ENCODE measurements at regions not wholly inside any gene's neighbourhood (a gene's known extent, or its start where the extent isn't known, plus 50 kb on each side); places are given as distances from the start of the nearest gene placed in this dataset.

GRCh38 chr1:83573776-83574175 is 425.2 kb downstream of the TTLL7 start:
- Mint-ChIP-seq H3K9me3 (peaks cover 4% of the 10 kb centered on the region), H3K27me3 (no peaks in the 10 kb centered on the region), H3K27ac (no peak overlapping the region), H3K36me3 (ENCODE audit: low read depth) (no peaks in the 10 kb centered on the region), H3K4me3 (no peak overlapping the region), H3K4me1 (ENCODE audit: low read depth) (no peaks in the 10 kb centered on the region)

- H3K36me3 Mint-ChIP-seq (ENCODE audit: low read depth) = no peaks in the 10 kb centered on the region
- H3K9me3 Mint-ChIP-seq = peaks cover 4% of the 10 kb centered on the region
- H3K4me3 Mint-ChIP-seq = no peak overlapping the region
- H3K4me1 Mint-ChIP-seq (ENCODE audit: low read depth) = no peaks in the 10 kb centered on the region
- no peaks in the 10 kb centered on the region for H3K27me3 Mint-ChIP-seq
- H3K27ac Mint-ChIP-seq = no peak overlapping the region
Measured at GRCh38 chr1:83571536-83571935, 427.4 kb downstream of the TTLL7 start.

- Mint-ChIP-seq H3K4me3 (no peak overlapping the region), H3K27me3 (no peaks in the 10 kb centered on the region), H3K4me1 (ENCODE audit: low read depth) (peaks cover 8% of the 10 kb centered on the region), H3K36me3 (ENCODE audit: low read depth) (no peaks in the 10 kb centered on the region), H3K9me3 (no peaks in the 10 kb centered on the region), H3K27ac (no peak overlapping the region)
Measured at GRCh38 chr1:83561346-83561745, 437.6 kb downstream of the TTLL7 start.

- H3K4me3 Mint-ChIP-seq = no peak overlapping the region
- H3K27me3 Mint-ChIP-seq = no peaks in the 10 kb centered on the region
- H3K36me3 Mint-ChIP-seq (ENCODE audit: low read depth) = no peaks in the 10 kb centered on the region
- H3K9me3 Mint-ChIP-seq = no peaks in the 10 kb centered on the region
- no peak overlapping the region for H3K27ac Mint-ChIP-seq
- peaks cover 8% of the 10 kb centered on the region for H3K4me1 Mint-ChIP-seq (ENCODE audit: low read depth)
Measured at GRCh38 chr1:83559129-83559840, 439.6 kb downstream of the TTLL7 start.

- no peaks in the 10 kb centered on the region for H3K27me3 Mint-ChIP-seq
- no peaks in the 10 kb centered on the region for H3K9me3 Mint-ChIP-seq
- H3K36me3 Mint-ChIP-seq (ENCODE audit: low read depth) = no peaks in the 10 kb centered on the region
- H3K4me3 Mint-ChIP-seq = no peak overlapping the region
- H3K27ac Mint-ChIP-seq = no peak overlapping the region
- peaks cover 8% of the 10 kb centered on the region for H3K4me1 Mint-ChIP-seq (ENCODE audit: low read depth)
Measured at GRCh38 chr1:83555871-83556270, 443.1 kb downstream of the TTLL7 start.

GRCh38 chr1:83554174-83554573 is 444.8 kb downstream of the TTLL7 start:
- H3K9me3 Mint-ChIP-seq = no peaks in the 10 kb centered on the region
- H3K27me3 Mint-ChIP-seq = no peaks in the 10 kb centered on the region
- H3K36me3 Mint-ChIP-seq (ENCODE audit: low read depth) = no peaks in the 10 kb centered on the region
- H3K4me3 Mint-ChIP-seq = no peak overlapping the region
- H3K27ac Mint-ChIP-seq = no peak overlapping the region
- H3K4me1 Mint-ChIP-seq (ENCODE audit: low read depth) = peaks cover 6% of the 10 kb centered on the region

GRCh38 chr1:83552820-83553219 is 446.1 kb downstream of the TTLL7 start:
- Mint-ChIP-seq H3K4me1 (ENCODE audit: low read depth) (no peaks in the 10 kb centered on the region), H3K27me3 (no peaks in the 10 kb centered on the region), H3K4me3 (no peak overlapping the region), H3K36me3 (ENCODE audit: low read depth) (no peaks in the 10 kb centered on the region), H3K27ac (no peak overlapping the region), H3K9me3 (peaks cover 4% of the 10 kb centered on the region)

- peaks cover 4% of the 10 kb centered on the region for H3K9me3 Mint-ChIP-seq
- H3K4me3 Mint-ChIP-seq = no peak overlapping the region
- H3K27me3 Mint-ChIP-seq = no peaks in the 10 kb centered on the region
- H3K27ac Mint-ChIP-seq = no peak overlapping the region
- no peaks in the 10 kb centered on the region for H3K36me3 Mint-ChIP-seq (ENCODE audit: low read depth)
- no peaks in the 10 kb centered on the region for H3K4me1 Mint-ChIP-seq (ENCODE audit: low read depth)
Measured at GRCh38 chr1:83548311-83548710, 450.6 kb downstream of the TTLL7 start.

- H3K4me1 Mint-ChIP-seq (ENCODE audit: low read depth) = no peaks in the 10 kb centered on the region
- H3K9me3 Mint-ChIP-seq = peaks cover 4% of the 10 kb centered on the region
- H3K36me3 Mint-ChIP-seq (ENCODE audit: low read depth) = no peaks in the 10 kb centered on the region
- H3K27ac Mint-ChIP-seq = no peak overlapping the region
- no peak overlapping the region for H3K4me3 Mint-ChIP-seq
- no peaks in the 10 kb centered on the region for H3K27me3 Mint-ChIP-seq
Measured at GRCh38 chr1:83547901-83548300, 451.0 kb downstream of the TTLL7 start.

GRCh38 chr1:83546874-83547273 is 452.1 kb downstream of the TTLL7 start:
- H3K4me1 Mint-ChIP-seq (ENCODE audit: low read depth) = no peaks in the 10 kb centered on the region
- H3K9me3 Mint-ChIP-seq = peaks cover 4% of the 10 kb centered on the region
- no peaks in the 10 kb centered on the region for H3K27me3 Mint-ChIP-seq
- H3K4me3 Mint-ChIP-seq = no peak overlapping the region
- no peak overlapping the region for H3K27ac Mint-ChIP-seq
- no peaks in the 10 kb centered on the region for H3K36me3 Mint-ChIP-seq (ENCODE audit: low read depth)

GRCh38 chr1:83545066-83545862 is 453.7 kb downstream of the TTLL7 start:
- Mint-ChIP-seq H3K27ac (no peak overlapping the region), H3K36me3 (ENCODE audit: low read depth) (no peaks in the 10 kb centered on the region), H3K9me3 (peaks cover 8% of the 10 kb centered on the region)

GRCh38 chr1:83543222-83543973 is 455.5 kb downstream of the TTLL7 start:
- peaks cover 4% of the 10 kb centered on the region for H3K9me3 Mint-ChIP-seq
- H3K4me3 Mint-ChIP-seq = no peak overlapping the region
- no peaks in the 10 kb centered on the region for H3K27me3 Mint-ChIP-seq
- H3K36me3 Mint-ChIP-seq (ENCODE audit: low read depth) = no peaks in the 10 kb centered on the region
- H3K27ac Mint-ChIP-seq = no peak overlapping the region
- no peaks in the 10 kb centered on the region for H3K4me1 Mint-ChIP-seq (ENCODE audit: low read depth)

More at GRCh38 chr1:83545066-83545862, 453.7 kb downstream of the TTLL7 start:
- Mint-ChIP-seq H3K4me1 (ENCODE audit: low read depth) (no peaks in the 10 kb centered on the region), H3K27me3 (no peaks in the 10 kb centered on the region), H3K4me3 (no peak overlapping the region)

- H3K9me3 Mint-ChIP-seq = peaks cover 10% of the 10 kb centered on the region
- H3K4me1 Mint-ChIP-seq (ENCODE audit: low read depth) = no peaks in the 10 kb centered on the region
- no peaks in the 10 kb centered on the region for H3K36me3 Mint-ChIP-seq (ENCODE audit: low read depth)
- H3K27me3 Mint-ChIP-seq = no peaks in the 10 kb centered on the region
- H3K27ac Mint-ChIP-seq = no peak overlapping the region
- no peak overlapping the region for H3K4me3 Mint-ChIP-seq
Measured at GRCh38 chr1:83531521-83532309, 467.2 kb downstream of the TTLL7 start.

- Mint-ChIP-seq H3K4me1 (ENCODE audit: low read depth) (no peaks in the 10 kb centered on the region), H3K9me3 (peaks cover 6% of the 10 kb centered on the region), H3K27me3 (no peaks in the 10 kb centered on the region), H3K36me3 (ENCODE audit: low read depth) (no peaks in the 10 kb centered on the region), H3K27ac (no peak overlapping the region), H3K4me3 (no peak overlapping the region)
Measured at GRCh38 chr1:83530506-83530905, 468.4 kb downstream of the TTLL7 start.

All from stimulated activated naive CD8-positive, alpha-beta T cell treated with anti-CD3 and anti-CD28 coated beads, Interleukin-15, Interleukin-2, amounts not matched to agents 100 ng/mL and 50 ng/mL, for 24 hours (primary cell).